ENCODE measurements at regions not wholly inside any gene's neighbourhood (a gene's known extent, or its start where the extent isn't known, plus 50 kb on each side); places are given as distances from the start of the nearest gene placed in this dataset.

- TF ChIP-seq EZH2 (IDR thresholded peaks at IDR 0.05) (no peak), POLR2AphosphoS5 (IDR thresholded peaks at IDR 0.05; ENCODE audit: borderline replicate concordance, low read depth, low read length) (no peak), FOXP2 (optimal IDR thresholded peaks at IDR 0.05; ENCODE audit: control extremely low read depth, extremely low read length, insufficient read depth) (no peak)
Observed at GRCh38 chr6:84556541-84557335, 207.7 kb downstream of the TBX18 start.

Data from SK-N-MC (cell line).